ENCODE measurements at regions not wholly inside any gene's neighbourhood (a gene's known extent, or its start where the extent isn't known, plus 50 kb on each side); places are given as distances from the start of the nearest gene placed in this dataset.

GRCh38 chr13:37179645-37180044 is 74.2 kb upstream of the CSNK1A1L start:
- no peak for TF ChIP-seq CTCF (IDR thresholded peaks at IDR 0.05)
- no peak for TF ChIP-seq POLR2A (IDR thresholded peaks at IDR 0.05)

Measured in right lobe of liver (tissue), 4 donors.